Hepatic stellate cell (primary cell): ENCODE measurements at regions not wholly inside any gene's neighbourhood (a gene's known extent, or its start where the extent isn't known, plus 50 kb on each side); places are given as distances from the start of the nearest gene placed in this dataset.
"Not testable (repeated sequence)": the region's sequence is repeated elsewhere in the genome, so short reads cannot be mapped to it uniquely, and the experiment has no call there.

Experiments
- DNase-seq: peaks from one replicate; pipeline ENCODE4 v3.0.0; 2011; ENCODE audit warnings: low spot score

GRCh38 chr4:13763707-13764106 lies 136.2 kb upstream of the BOD1L1 start:
- DNase-seq, result no peak

GRCh38 chr4:13765539-13765938 lies 138.0 kb upstream of the BOD1L1 start:
- no peak for DNase-seq

- DNase-seq, result no peak
These were observed 139.4 kb upstream of the BOD1L1 start for GRCh38 chr4:13766761-13767540.

- DNase-seq, result no peak
These were observed 149.8 kb upstream of the BOD1L1 start for GRCh38 chr4:13777341-13777740.

- no peak for DNase-seq
These were observed 150.8 kb upstream of the BOD1L1 start for GRCh38 chr4:13778367-13778766.

GRCh38 chr4:13782231-13782630 lies 154.7 kb upstream of the BOD1L1 start:
- DNase-seq, result no peak

GRCh38 chr4:13783800-13784411 lies 156.4 kb upstream of the BOD1L1 start:
- DNase-seq, result no peak

- no peak for DNase-seq
These were observed 165.6 kb upstream of the BOD1L1 start for GRCh38 chr4:13793020-13793710.

- no peak for DNase-seq
These were observed 167.5 kb upstream of the BOD1L1 start for GRCh38 chr4:13794819-13795565.

- DNase-seq, result no peak
These were observed 169.5 kb upstream of the BOD1L1 start for GRCh38 chr4:13797061-13797460.

- no peak for DNase-seq
These were observed 187.7 kb upstream of the BOD1L1 start for GRCh38 chr4:13815231-13815630.

- no peak for DNase-seq
These were observed 188.9 kb upstream of the BOD1L1 start for GRCh38 chr4:13816472-13816871.

- no peak for DNase-seq
These were observed 194.0 kb upstream of the BOD1L1 start for GRCh38 chr4:13821522-13821921.

GRCh38 chr4:13825822-13826221 lies 198.3 kb upstream of the BOD1L1 start:
- not testable (repeated sequence) for DNase-seq

- DNase-seq, result no peak
These were observed 201.9 kb upstream of the BOD1L1 start for GRCh38 chr4:13829457-13829856.

GRCh38 chr4:13830449-13830848 lies 202.9 kb upstream of the BOD1L1 start:
- no peak for DNase-seq

- DNase-seq, result no peak
These were observed 205.8 kb upstream of the BOD1L1 start for GRCh38 chr4:13833171-13833804.

GRCh38 chr4:13836946-13837912 lies 209.7 kb upstream of the BOD1L1 start:
- no peak for DNase-seq

GRCh38 chr4:13840502-13841190 lies 213.1 kb upstream of the BOD1L1 start:
- DNase-seq, result no peak

GRCh38 chr4:13844740-13845139 lies 217.2 kb upstream of the BOD1L1 start:
- no peak for DNase-seq
